ENCODE measurements at regions not wholly inside any gene's neighbourhood (a gene's known extent, or its start where the extent isn't known, plus 50 kb on each side); places are given as distances from the start of the nearest gene placed in this dataset.

DNA sequence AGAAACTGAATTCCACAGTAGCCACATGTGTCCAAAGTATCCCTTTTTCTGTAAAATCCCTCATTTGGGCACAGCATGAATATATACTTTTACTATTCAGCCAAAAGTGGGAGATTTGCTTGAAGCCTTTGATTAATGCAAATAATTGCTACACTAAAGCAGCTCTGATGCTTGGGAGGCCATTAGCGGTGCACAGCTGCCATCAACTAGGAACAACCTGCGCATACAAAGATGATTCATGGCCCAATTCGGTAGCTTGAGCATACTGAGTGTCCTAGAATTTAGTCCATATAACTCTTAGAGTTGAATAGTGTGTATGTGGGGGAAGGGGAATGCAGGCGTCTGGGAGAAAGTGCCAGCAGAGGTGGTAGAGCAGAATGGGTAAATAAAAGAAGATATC lies 277.0 kb upstream of the RMST start:
- DNase-seq (ENCODE audit: low spot score) = no peak
- H3K27me3 ChIP-seq (replicated peaks; ENCODE audit: insufficient read depth, low read depth, low read length, poor library complexity) = no peaks in the 10 kb centered on the region
- no peaks in the 10 kb centered on the region for H3K36me3 ChIP-seq (ENCODE audit: insufficient read depth, low read length, poor library complexity, severe bottlenecking)
- intact Hi-C loops (cut with micrococcal nuclease; ENCODE audit: unreplicated experiment) = no loop called here
- H3K4me3 ChIP-seq (ENCODE audit: low read depth, low read length, poor library complexity, severe bottlenecking) = no peak overlapping the region
- ChIA-PET CTCF (no interaction called here), POLR2A (ENCODE audit: low non-redundant PET) (no interaction called here)
- H3K9me3 ChIP-seq (ENCODE audit: low read depth, low read length, poor library complexity, severe bottlenecking) = no peaks in the 10 kb centered on the region
- H3K27ac ChIP-seq (ENCODE audit: low read depth, low read length, poor library complexity, severe bottlenecking) = no peak overlapping the region
- no peak for TF ChIP-seq EZH2 (IDR thresholded peaks at IDR 0.05; ENCODE audit: borderline replicate concordance, low read depth, low read length, poor library complexity, severe bottlenecking)
- TF ChIP-seq, protein P1, sequence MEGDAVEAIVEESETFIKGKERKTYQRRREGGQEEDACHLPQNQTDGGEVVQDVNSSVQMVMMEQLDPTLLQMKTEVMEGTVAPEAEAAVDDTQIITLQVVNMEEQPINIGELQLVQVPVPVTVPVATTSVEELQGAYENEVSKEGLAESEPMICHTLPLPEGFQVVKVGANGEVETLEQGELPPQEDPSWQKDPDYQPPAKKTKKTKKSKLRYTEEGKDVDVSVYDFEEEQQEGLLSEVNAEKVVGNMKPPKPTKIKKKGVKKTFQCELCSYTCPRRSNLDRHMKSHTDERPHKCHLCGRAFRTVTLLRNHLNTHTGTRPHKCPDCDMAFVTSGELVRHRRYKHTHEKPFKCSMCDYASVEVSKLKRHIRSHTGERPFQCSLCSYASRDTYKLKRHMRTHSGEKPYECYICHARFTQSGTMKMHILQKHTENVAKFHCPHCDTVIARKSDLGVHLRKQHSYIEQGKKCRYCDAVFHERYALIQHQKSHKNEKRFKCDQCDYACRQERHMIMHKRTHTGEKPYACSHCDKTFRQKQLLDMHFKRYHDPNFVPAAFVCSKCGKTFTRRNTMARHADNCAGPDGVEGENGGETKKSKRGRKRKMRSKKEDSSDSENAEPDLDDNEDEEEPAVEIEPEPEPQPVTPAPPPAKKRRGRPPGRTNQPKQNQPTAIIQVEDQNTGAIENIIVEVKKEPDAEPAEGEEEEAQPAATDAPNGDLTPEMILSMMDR (conservative IDR thresholded peaks at IDR 0.05; ENCODE audit: low read depth, low read length) = no peak
- no TSS peak for BruUV-seq (replicated peaks)
- no peaks in the 10 kb centered on the region for H3K4me1 ChIP-seq (ENCODE audit: insufficient read depth, low read length, poor library complexity, severe bottlenecking)

DNA sequence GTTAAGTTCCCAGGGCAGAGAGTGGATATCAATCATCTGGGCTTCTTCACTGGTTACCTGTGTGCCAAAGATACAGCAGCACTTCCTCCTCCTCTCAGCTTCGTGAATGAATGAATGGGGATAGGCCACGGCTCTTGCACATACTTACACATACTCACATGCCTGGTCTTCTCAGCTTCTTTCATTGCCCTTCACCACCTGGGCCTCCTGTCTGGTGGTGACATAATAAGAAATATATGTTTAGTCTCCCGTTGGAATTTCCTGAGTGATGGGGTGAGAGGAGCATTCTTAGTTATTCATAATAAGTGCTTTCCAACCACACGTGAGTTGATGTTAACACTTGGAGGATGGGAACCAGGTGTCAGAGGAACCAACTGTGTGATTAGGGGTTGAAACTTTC lies 268.1 kb upstream of the RMST start:
- no peak for DNase-seq (ENCODE audit: low spot score)
- ChIA-PET CTCF (no interaction called here), POLR2A (ENCODE audit: low non-redundant PET) (no interaction called here)
- Histone ChIP-seq H3K9me3 (ENCODE audit: low read depth, low read length, poor library complexity, severe bottlenecking) (no peaks in the 10 kb centered on the region), H3K4me1 (ENCODE audit: insufficient read depth, low read length, poor library complexity, severe bottlenecking) (no peaks in the 10 kb centered on the region), H3K4me3 (ENCODE audit: low read depth, low read length, poor library complexity, severe bottlenecking) (no peak overlapping the region), H3K27ac (ENCODE audit: low read depth, low read length, poor library complexity, severe bottlenecking) (no peak overlapping the region), H3K27me3 (replicated peaks; ENCODE audit: insufficient read depth, low read depth, low read length, poor library complexity) (no peaks in the 10 kb centered on the region), H3K36me3 (ENCODE audit: insufficient read depth, low read length, poor library complexity, severe bottlenecking) (no peaks in the 10 kb centered on the region)
- intact Hi-C loops (cut with micrococcal nuclease; ENCODE audit: unreplicated experiment) = no loop called here
- BruUV-seq (replicated peaks) = no TSS peak
- no peak for TF ChIP-seq EZH2 (IDR thresholded peaks at IDR 0.05; ENCODE audit: borderline replicate concordance, low read depth, low read length, poor library complexity, severe bottlenecking)
- TF ChIP-seq, protein P1 (conservative IDR thresholded peaks at IDR 0.05; ENCODE audit: low read depth, low read length) = no peak

DNA sequence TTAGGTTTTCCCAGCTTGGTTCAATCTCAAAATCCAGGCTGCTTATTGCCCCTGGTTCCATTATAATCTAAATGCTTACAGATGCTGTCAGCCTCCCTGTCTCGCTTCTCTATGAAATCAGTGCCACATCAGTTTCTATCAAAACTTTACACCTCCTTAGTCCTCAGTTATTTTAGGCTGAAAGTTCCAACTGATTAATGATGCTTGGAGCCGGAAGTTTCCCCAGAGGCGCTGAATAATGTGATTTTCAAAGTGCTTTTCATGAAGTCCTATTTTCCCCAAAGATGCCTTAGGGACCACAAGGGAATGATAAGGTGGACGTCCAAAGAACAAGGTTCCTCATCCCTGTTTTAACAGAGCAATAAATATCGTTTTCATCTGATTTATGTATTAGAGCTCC lies 262.4 kb upstream of the RMST start:
- intact Hi-C loops (cut with micrococcal nuclease; ENCODE audit: unreplicated experiment) = no loop called here
- Histone ChIP-seq H3K4me3 (ENCODE audit: low read depth, low read length, poor library complexity, severe bottlenecking) (no peak overlapping the region), H3K27me3 (replicated peaks; ENCODE audit: insufficient read depth, low read depth, low read length, poor library complexity) (no peaks in the 10 kb centered on the region), H3K36me3 (ENCODE audit: insufficient read depth, low read length, poor library complexity, severe bottlenecking) (no peaks in the 10 kb centered on the region), H3K9me3 (ENCODE audit: low read depth, low read length, poor library complexity, severe bottlenecking) (no peaks in the 10 kb centered on the region), H3K4me1 (ENCODE audit: insufficient read depth, low read length, poor library complexity, severe bottlenecking) (no peaks in the 10 kb centered on the region), H3K27ac (ENCODE audit: low read depth, low read length, poor library complexity, severe bottlenecking) (no peak overlapping the region)
- BruUV-seq (replicated peaks) = no TSS peak
- DNase-seq (ENCODE audit: low spot score) = no peak
- CTCF ChIA-PET = no interaction called here
- POLR2A ChIA-PET (ENCODE audit: low non-redundant PET) = no interaction called here
- TF ChIP-seq EZH2 (IDR thresholded peaks at IDR 0.05; ENCODE audit: borderline replicate concordance, low read depth, low read length, poor library complexity, severe bottlenecking) = no peak
- TF ChIP-seq, protein P1 (conservative IDR thresholded peaks at IDR 0.05; ENCODE audit: low read depth, low read length) = no peak

Measured in A673 (cell line).